HepG2 (cell line): ENCODE measurements at regions not wholly inside any gene's neighbourhood (a gene's known extent, or its start where the extent isn't known, plus 50 kb on each side); places are given as distances from the start of the nearest gene placed in this dataset.

ENCODE experiments used
- ATAC-seq: fragments of 200-7000 bp; cut with Tn5 transposase; 3 replicates; pipeline ENCODE4 v1.9.1; 2020; ENCODE audit warnings: mild to moderate bottlenecking, moderate library complexity
- BruUV-seq: library from RNA; stranded (reverse); fragments of 400-500 nt; replicated peaks from 2 replicates; lab custom pipeline; 2021; lab: Mats Ljungman, UMichigan
- CTCF ChIA-PET: fragments of 300-600 bp; formaldehyde crosslinking; extraction: SDS; loops from one replicate; lab custom pipeline; 2021; ENCODE audit warnings: low total read pairs, inconsistent platforms, low intra/inter-chr PET ratio; lab: Yijun Ruan, JAX
- POLR2A ChIA-PET: fragments of 350-600 bp; sonication (Branson Sonifier 250); formaldehyde crosslinking; loops from one replicate; lab custom pipeline; 2020; ENCODE audit warnings: antibody characterized with exemption, inconsistent platforms; lab: Yijun Ruan, JAX
- DNase-seq: peaks from one replicate; pipeline ENCODE4 v3.0.0-alpha.2; 2015; ENCODE audit warnings: low spot score
- FAIRE-seq: peaks from 3 replicates; lab custom pipeline; 2011; peaks lifted over from hg19 to GRCh38; lab: Jason Lieb, UNC
- H2AFZ ChIP-seq: one replicate; pipeline ENCODE4 v1.6.1; 2011; ENCODE audit warnings: low read length, inconsistent platforms
- H3K27ac ChIP-seq: fragments of 300-600 bp; 3 replicates; pipeline ENCODE4 v1.8.0; 2011; ENCODE audit warnings: mixed run types, mild to moderate bottlenecking, mixed read lengths, low read length, inconsistent platforms; ENCODE audit not compliant: insufficient read depth; ENCODE audit errors: extremely low read length
- H3K27me3 ChIP-seq, 2 experiments: fragments of 200-600 bp in 1 of 2; 2 replicates in 1 of 2; 3 replicates in 1 of 2; pipeline versions ENCODE4 v1.6.0 to v1.8.0; 2011; ENCODE audit warnings: low read length in 2 of 2, mild to moderate bottlenecking in 2 of 2, moderate library complexity in 2 of 2, inconsistent platforms in 1 of 2; ENCODE audit not compliant: insufficient read depth in 2 of 2, control insufficient read depth in 1 of 2
- H3K36me3 ChIP-seq, 2 experiments: fragments of 200-600 bp in 1 of 2; replicated peaks in 1 of 2; 2 replicates in 1 of 2; 3 replicates in 1 of 2; pipeline versions ENCODE4 v1.5.1 to v1.8.0; 2011; ENCODE audit warnings: low read length in 2 of 2, inconsistent platforms in 1 of 2; ENCODE audit not compliant: insufficient read depth in 2 of 2, control insufficient read depth in 1 of 2
- H3K4me1 ChIP-seq: 2 replicates; pipeline ENCODE4 v1.5.1; 2012; ENCODE audit warnings: low read length, inconsistent platforms; ENCODE audit not compliant: insufficient read depth
- H3K4me2 ChIP-seq: 2 replicates; pipeline ENCODE4 v1.6.0; 2011; ENCODE audit warnings: low read depth, low read length, inconsistent platforms
- H3K4me3 ChIP-seq, 3 experiments: fragments of 200-600 bp in 1 of 3; sonication (generic), shearing (Covaris generic) in 1 of 3; replicated peaks in 1 of 3; 2 replicates each; pipeline ENCODE4 v1.5.1; 2011 to 2016; ENCODE audit warnings: low read length in 3 of 3, inconsistent platforms in 2 of 3, low read depth in 2 of 3, mild to moderate bottlenecking in 2 of 3, control low read depth in 1 of 3, mixed read lengths in 1 of 3; ENCODE audit not compliant: insufficient read depth in 1 of 3
- H3K79me2 ChIP-seq: one replicate; pipeline ENCODE4 v1.6.1; 2011; ENCODE audit warnings: low read length, inconsistent platforms; ENCODE audit not compliant: insufficient read depth
- H3K9ac ChIP-seq: 2 replicates; pipeline ENCODE4 v1.6.0; 2011; ENCODE audit warnings: mild to moderate bottlenecking, low read depth, low read length, inconsistent platforms; ENCODE audit not compliant: insufficient read depth
- H3K9me3 ChIP-seq: 2 replicates; pipeline ENCODE4 v1.5.1; 2012; ENCODE audit warnings: mild to moderate bottlenecking, low read length
- H4K20me1 ChIP-seq: 2 replicates; pipeline ENCODE4 v1.6.0; 2011; ENCODE audit warnings: inconsistent platforms, mild to moderate bottlenecking, low read length, moderate library complexity; ENCODE audit not compliant: insufficient read depth
- ASH2L ChIP-seq: fragments of 300-600, 200-600 bp; sonication (generic); IDR thresholded peaks from 2 replicates; pipeline ENCODE4 v1.7.0; 2017; ENCODE audit warnings: low read depth, mild to moderate bottlenecking, moderate library complexity, mixed read lengths, low read length; ENCODE audit not compliant: insufficient read length
- ATAD3A ChIP-seq: sonication (generic); formaldehyde crosslinking; IDR thresholded peaks from 2 replicates; pipeline ENCODE4 v1.4.0; 2020; ENCODE audit warnings: missing genetic modification reagents
- CAMTA2 ChIP-seq: sonication (generic); formaldehyde crosslinking; IDR thresholded peaks from 2 replicates; pipeline ENCODE4 v1.4.0; 2020; ENCODE audit warnings: mild to moderate bottlenecking, missing genetic modification reagents, borderline replicate concordance
- HMGA1 ChIP-seq: sonication (generic); formaldehyde crosslinking; conservative IDR thresholded peaks from 2 replicates; pipeline ENCODE4 v1.4.0; 2020; ENCODE audit warnings: missing genetic modification reagents
- JUND ChIP-seq: sonication (generic); formaldehyde crosslinking; IDR thresholded peaks from 2 replicates; pipeline ENCODE4 v1.8.0; 2022; ENCODE audit warnings: mild to moderate bottlenecking, missing genetic modification reagents
- MTA1 ChIP-seq: sonication (generic); formaldehyde crosslinking; IDR thresholded peaks from 2 replicates; pipeline ENCODE4 v1.4.0; 2020; ENCODE audit warnings: missing genetic modification reagents, mild to moderate bottlenecking, borderline replicate concordance
- SALL2 ChIP-seq: sonication (generic); formaldehyde crosslinking; IDR thresholded peaks from 2 replicates; pipeline ENCODE4 v1.8.1; 2023; ENCODE audit warnings: mild to moderate bottlenecking, missing genetic modification reagents, inconsistent platforms
- SIX1 ChIP-seq: sonication (generic); formaldehyde crosslinking; IDR thresholded peaks from 2 replicates; pipeline ENCODE4 v1.4.0; 2020; ENCODE audit warnings: missing genetic modification reagents, borderline replicate concordance
- TP53 ChIP-seq: sonication (generic); formaldehyde crosslinking; conservative IDR thresholded peaks from 2 replicates; pipeline ENCODE4 v1.4.0; 2020; ENCODE audit warnings: missing genetic modification reagents
- WGBS: methylation state at CpG from one replicate; pipeline ENCODE4 v1.1.6; 2017; ENCODE audit warnings: low lambda C conversion rate; 5-methylcytosine and 5-hydroxymethylcytosine counted together
- in situ Hi-C: cut with HindIII; loops from 2 replicates; pipeline ENCODE4 v1.10.0; 2017; ENCODE audit warnings: low pct_unique_long_range_greater_than_20kb; ENCODE audit not compliant: extremely low pct_ligation_motif_present
- intact Hi-C: fragments of 100-400 bp; cut with micrococcal nuclease; formaldehyde crosslinking; loops from one replicate; pipeline ENCODE4 v1.10.0; 2022; ENCODE audit not compliant: unreplicated experiment
- TF ChIP-seq, protein P1 (sequence below): sonication (generic); formaldehyde crosslinking; IDR thresholded peaks from one replicate; pipeline ENCODE4 v1.5.1; 2020; ENCODE audit warnings: mild to moderate bottlenecking, missing genetic modification reagents; ENCODE audit errors: not compliant biosample characterization
- TF ChIP-seq, protein P2 (sequence below): sonication (generic); formaldehyde crosslinking; IDR thresholded peaks from 2 replicates; pipeline ENCODE4 v1.5.1; 2020; ENCODE audit warnings: mild to moderate bottlenecking, moderate library complexity, missing genetic modification reagents
- TF ChIP-seq, protein P3 (sequence below): IDR thresholded peaks from 2 replicates; pipeline ENCODE4 v1.6.1; 2016; ENCODE audit warnings: mild to moderate bottlenecking
- TF ChIP-seq, protein P4 (sequence below): sonication (generic); formaldehyde crosslinking; IDR thresholded peaks from 2 replicates; pipeline ENCODE4 v1.4.0; 2020; ENCODE audit warnings: missing genetic modification reagents, borderline replicate concordance

DNA sequence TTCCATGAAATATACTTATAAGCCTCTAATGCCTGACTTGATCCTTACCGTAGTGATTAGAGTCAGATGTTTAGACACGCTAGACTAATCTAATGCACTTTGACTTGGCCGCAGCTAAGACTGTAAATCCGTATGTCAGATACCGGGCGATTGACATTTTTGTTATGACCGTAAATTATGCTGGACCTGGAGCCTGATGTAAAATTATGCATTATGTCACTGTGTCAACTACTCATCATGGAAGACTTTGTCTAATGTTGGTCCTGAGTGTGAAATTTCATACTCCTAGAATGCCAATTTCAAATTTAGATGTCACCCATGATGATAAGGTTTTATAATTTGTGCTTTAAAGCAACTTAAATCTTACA is 123.6 kb upstream of the LIMCH1 start:
- intact Hi-C loops = no loop called here
- Histone ChIP-seq H2AFZ (no peak overlapping the region), H3K4me3 (no peak overlapping the region), H3K4me2 (no peak overlapping the region), H3K27ac (no peak overlapping the region), H4K20me1 (no peaks in the 10 kb centered on the region), H3K9me3 (no peaks in the 10 kb centered on the region), H3K79me2 (no peaks in the 10 kb centered on the region), H3K27me3 (peaks cover 0 to 7% of the 10 kb centered on the region in 2 experiments; a peak in 4 of 5 replicates), H3K9ac (no peak overlapping the region), H3K4me1 (no peaks in the 10 kb centered on the region), H3K36me3 (no peaks in the 10 kb centered on the region)
- no TSS peak for BruUV-seq
- ATAC-seq (no peak), FAIRE-seq (no peak), DNase-seq (no peak)
- CTCF ChIA-PET = no interaction called here
- WGBS = 55% methylated on average over 6 of the region's 7 CpGs
- POLR2A ChIA-PET = no interaction called here
- in situ Hi-C loops = no loop called here
- TF ChIP-seq, protein P1, sequence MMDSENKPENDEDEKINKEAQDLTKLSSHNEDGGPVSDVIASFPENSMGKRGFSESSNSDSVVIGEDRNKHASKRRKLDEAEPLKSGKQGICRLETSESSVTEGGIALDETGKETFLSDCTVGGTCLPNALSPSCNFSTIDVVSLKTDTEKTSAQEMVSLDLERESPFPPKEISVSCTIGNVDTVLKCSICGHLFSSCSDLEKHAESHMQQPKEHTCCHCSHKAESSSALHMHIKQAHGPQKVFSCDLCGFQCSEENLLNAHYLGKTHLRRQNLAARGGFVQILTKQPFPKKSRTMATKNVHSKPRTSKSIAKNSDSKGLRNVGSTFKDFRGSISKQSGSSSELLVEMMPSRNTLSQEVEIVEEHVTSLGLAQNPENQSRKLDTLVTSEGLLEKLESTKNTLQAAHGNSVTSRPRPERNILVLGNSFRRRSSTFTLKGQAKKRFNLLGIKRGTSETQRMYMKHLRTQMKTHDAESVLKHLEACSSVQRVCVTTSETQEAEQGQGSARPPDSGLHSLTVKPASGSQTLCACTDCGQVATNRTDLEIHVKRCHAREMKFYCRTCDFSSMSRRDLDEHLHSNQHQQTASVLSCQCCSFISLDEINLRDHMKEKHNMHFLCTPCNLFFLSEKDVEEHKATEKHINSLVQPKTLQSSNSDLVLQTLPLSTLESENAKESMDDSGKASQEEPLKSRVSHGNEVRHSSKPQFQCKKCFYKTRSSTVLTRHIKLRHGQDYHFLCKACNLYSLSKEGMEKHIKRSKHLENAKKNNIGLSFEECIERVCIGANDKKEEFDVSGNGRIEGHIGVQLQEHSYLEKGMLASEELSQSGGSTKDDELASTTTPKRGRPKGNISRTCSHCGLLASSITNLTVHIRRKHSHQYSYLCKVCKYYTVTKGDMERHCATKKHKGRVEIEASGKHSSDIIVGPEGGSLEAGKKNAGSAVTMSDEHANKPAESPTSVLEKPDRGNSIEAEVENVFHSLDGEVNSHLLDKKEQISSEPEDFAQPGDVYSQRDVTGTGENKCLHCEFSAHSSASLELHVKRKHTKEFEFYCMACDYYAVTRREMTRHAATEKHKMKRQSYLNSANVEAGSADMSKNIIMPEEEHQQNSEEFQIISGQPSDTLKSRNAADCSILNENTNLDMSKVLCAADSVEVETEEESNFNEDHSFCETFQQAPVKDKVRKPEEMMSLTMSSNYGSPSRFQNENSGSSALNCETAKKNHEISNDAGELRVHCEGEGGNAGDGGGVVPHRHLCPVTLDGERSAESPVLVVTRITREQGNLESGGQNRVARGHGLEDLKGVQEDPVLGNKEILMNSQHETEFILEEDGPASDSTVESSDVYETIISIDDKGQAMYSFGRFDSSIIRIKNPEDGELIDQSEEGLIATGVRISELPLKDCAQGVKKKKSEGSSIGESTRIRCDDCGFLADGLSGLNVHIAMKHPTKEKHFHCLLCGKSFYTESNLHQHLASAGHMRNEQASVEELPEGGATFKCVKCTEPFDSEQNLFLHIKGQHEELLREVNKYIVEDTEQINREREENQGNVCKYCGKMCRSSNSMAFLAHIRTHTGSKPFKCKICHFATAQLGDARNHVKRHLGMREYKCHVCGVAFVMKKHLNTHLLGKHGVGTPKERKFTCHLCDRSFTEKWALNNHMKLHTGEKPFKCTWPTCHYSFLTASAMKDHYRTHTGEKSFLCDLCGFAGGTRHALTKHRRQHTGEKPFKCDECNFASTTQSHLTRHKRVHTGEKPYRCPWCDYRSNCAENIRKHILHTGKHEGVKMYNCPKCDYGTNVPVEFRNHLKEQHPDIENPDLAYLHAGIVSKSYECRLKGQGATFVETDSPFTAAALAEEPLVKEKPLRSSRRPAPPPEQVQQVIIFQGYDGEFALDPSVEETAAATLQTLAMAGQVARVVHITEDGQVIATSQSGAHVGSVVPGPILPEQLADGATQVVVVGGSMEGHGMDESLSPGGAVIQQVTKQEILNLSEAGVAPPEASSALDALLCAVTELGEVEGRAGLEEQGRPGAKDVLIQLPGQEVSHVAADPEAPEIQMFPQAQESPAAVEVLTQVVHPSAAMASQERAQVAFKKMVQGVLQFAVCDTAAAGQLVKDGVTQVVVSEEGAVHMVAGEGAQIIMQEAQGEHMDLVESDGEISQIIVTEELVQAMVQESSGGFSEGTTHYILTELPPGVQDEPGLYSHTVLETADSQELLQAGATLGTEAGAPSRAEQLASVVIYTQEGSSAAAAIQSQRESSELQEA (CRISPR knock-in tag) = no peak
- TF ChIP-seq HMGA1 (CRISPR knock-in tag) (no peak), ATAD3A (CRISPR knock-in tag) (no peak), SIX1 (no peak), TP53 (CRISPR knock-in tag) (no peak), JUND (CRISPR knock-in tag) (no peak), ASH2L (no peak), MTA1 (CRISPR knock-in tag) (no peak), CAMTA2 (no peak), SALL2 (CRISPR knock-in tag) (no peak)
- TF ChIP-seq, protein P2, sequence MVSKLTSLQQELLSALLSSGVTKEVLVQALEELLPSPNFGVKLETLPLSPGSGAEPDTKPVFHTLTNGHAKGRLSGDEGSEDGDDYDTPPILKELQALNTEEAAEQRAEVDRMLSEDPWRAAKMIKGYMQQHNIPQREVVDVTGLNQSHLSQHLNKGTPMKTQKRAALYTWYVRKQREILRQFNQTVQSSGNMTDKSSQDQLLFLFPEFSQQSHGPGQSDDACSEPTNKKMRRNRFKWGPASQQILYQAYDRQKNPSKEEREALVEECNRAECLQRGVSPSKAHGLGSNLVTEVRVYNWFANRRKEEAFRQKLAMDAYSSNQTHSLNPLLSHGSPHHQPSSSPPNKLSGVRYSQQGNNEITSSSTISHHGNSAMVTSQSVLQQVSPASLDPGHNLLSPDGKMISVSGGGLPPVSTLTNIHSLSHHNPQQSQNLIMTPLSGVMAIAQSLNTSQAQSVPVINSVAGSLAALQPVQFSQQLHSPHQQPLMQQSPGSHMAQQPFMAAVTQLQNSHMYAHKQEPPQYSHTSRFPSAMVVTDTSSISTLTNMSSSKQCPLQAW (CRISPR knock-in tag) = no peak
- TF ChIP-seq, protein P3, sequence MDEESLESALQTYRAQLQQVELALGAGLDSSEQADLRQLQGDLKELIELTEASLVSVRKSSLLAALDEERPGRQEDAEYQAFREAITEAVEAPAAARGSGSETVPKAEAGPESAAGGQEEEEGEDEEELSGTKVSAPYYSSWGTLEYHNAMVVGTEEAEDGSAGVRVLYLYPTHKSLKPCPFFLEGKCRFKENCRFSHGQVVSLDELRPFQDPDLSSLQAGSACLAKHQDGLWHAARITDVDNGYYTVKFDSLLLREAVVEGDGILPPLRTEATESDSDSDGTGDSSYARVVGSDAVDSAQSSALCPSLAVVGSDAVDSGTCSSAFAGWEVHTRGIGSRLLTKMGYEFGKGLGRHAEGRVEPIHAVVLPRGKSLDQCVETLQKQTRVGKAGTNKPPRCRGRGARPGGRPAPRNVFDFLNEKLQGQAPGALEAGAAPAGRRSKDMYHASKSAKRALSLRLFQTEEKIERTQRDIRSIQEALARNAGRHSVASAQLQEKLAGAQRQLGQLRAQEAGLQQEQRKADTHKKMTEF (CRISPR knock-in tag) = no peak
- TF ChIP-seq, protein P4, sequence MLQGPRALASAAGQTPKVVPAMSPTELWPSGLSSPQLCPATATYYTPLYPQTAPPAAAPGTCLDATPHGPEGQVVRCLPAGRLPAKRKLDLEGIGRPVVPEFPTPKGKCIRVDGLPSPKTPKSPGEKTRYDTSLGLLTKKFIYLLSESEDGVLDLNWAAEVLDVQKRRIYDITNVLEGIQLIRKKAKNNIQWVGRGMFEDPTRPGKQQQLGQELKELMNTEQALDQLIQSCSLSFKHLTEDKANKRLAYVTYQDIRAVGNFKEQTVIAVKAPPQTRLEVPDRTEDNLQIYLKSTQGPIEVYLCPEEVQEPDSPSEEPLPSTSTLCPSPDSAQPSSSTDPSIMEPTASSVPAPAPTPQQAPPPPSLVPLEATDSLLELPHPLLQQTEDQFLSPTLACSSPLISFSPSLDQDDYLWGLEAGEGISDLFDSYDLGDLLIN (CRISPR knock-in tag) = no peak
